HepG2 (cell line): ENCODE measurements at regions not wholly inside any gene's neighbourhood (a gene's known extent, or its start where the extent isn't known, plus 50 kb on each side); places are given as distances from the start of the nearest gene placed in this dataset.

Experiments used
- ATAC-seq: fragments of 200-7000 bp; cut with Tn5 transposase; 3 replicates; pipeline ENCODE4 v1.9.1; 2020; ENCODE audit warnings: mild to moderate bottlenecking, moderate library complexity
- BruUV-seq: library from RNA; stranded (reverse); fragments of 400-500 nt; replicated peaks from 2 replicates; lab custom pipeline; 2021; lab: Mats Ljungman, UMichigan
- CTCF ChIA-PET: fragments of 300-600 bp; formaldehyde crosslinking; extraction: SDS; loops from one replicate; lab custom pipeline; 2021; ENCODE audit warnings: low total read pairs, inconsistent platforms, low intra/inter-chr PET ratio; lab: Yijun Ruan, JAX
- POLR2A ChIA-PET: fragments of 350-600 bp; sonication (Branson Sonifier 250); formaldehyde crosslinking; loops from one replicate; lab custom pipeline; 2020; ENCODE audit warnings: antibody characterized with exemption, inconsistent platforms; lab: Yijun Ruan, JAX
- DNase-seq: peaks from one replicate; pipeline ENCODE4 v3.0.0-alpha.2; 2015; ENCODE audit warnings: low spot score
- FAIRE-seq: peaks from 3 replicates; lab custom pipeline; 2011; peaks lifted over from hg19 to GRCh38; lab: Jason Lieb, UNC
- H2AFZ ChIP-seq: one replicate; pipeline ENCODE4 v1.6.1; 2011; ENCODE audit warnings: low read length, inconsistent platforms
- H3K27ac ChIP-seq: fragments of 300-600 bp; 3 replicates; pipeline ENCODE4 v1.8.0; 2011; ENCODE audit warnings: mixed run types, mild to moderate bottlenecking, mixed read lengths, low read length, inconsistent platforms; ENCODE audit not compliant: insufficient read depth; ENCODE audit errors: extremely low read length
- H3K27me3 ChIP-seq, 2 experiments: fragments of 200-600 bp in 1 of 2; 2 replicates in 1 of 2; 3 replicates in 1 of 2; pipeline versions ENCODE4 v1.6.0 to v1.8.0; 2011; ENCODE audit warnings: low read length in 2 of 2, mild to moderate bottlenecking in 2 of 2, moderate library complexity in 2 of 2, inconsistent platforms in 1 of 2; ENCODE audit not compliant: insufficient read depth in 2 of 2, control insufficient read depth in 1 of 2
- H3K36me3 ChIP-seq, 2 experiments: fragments of 200-600 bp in 1 of 2; replicated peaks in 1 of 2; 2 replicates in 1 of 2; 3 replicates in 1 of 2; pipeline versions ENCODE4 v1.5.1 to v1.8.0; 2011; ENCODE audit warnings: low read length in 2 of 2, inconsistent platforms in 1 of 2; ENCODE audit not compliant: insufficient read depth in 2 of 2, control insufficient read depth in 1 of 2
- H3K4me1 ChIP-seq: 2 replicates; pipeline ENCODE4 v1.5.1; 2012; ENCODE audit warnings: low read length, inconsistent platforms; ENCODE audit not compliant: insufficient read depth
- H3K4me2 ChIP-seq: 2 replicates; pipeline ENCODE4 v1.6.0; 2011; ENCODE audit warnings: low read depth, low read length, inconsistent platforms
- H3K4me3 ChIP-seq, 3 experiments: fragments of 200-600 bp in 1 of 3; sonication (generic), shearing (Covaris generic) in 1 of 3; replicated peaks in 1 of 3; 2 replicates each; pipeline ENCODE4 v1.5.1; 2011 to 2016; ENCODE audit warnings: low read length in 3 of 3, inconsistent platforms in 2 of 3, low read depth in 2 of 3, mild to moderate bottlenecking in 2 of 3, control low read depth in 1 of 3, mixed read lengths in 1 of 3; ENCODE audit not compliant: insufficient read depth in 1 of 3
- H3K79me2 ChIP-seq: one replicate; pipeline ENCODE4 v1.6.1; 2011; ENCODE audit warnings: low read length, inconsistent platforms; ENCODE audit not compliant: insufficient read depth
- H3K9ac ChIP-seq: 2 replicates; pipeline ENCODE4 v1.6.0; 2011; ENCODE audit warnings: mild to moderate bottlenecking, low read depth, low read length, inconsistent platforms; ENCODE audit not compliant: insufficient read depth
- H3K9me3 ChIP-seq: 2 replicates; pipeline ENCODE4 v1.5.1; 2012; ENCODE audit warnings: mild to moderate bottlenecking, low read length
- H4K20me1 ChIP-seq: 2 replicates; pipeline ENCODE4 v1.6.0; 2011; ENCODE audit warnings: inconsistent platforms, mild to moderate bottlenecking, low read length, moderate library complexity; ENCODE audit not compliant: insufficient read depth
- BRD4 ChIP-seq: sonication (generic); formaldehyde crosslinking; IDR thresholded peaks from 2 replicates; pipeline ENCODE4 v1.4.0; 2020; ENCODE audit warnings: missing genetic modification reagents
- GPN1 ChIP-seq: sonication (generic); formaldehyde crosslinking; IDR thresholded peaks from 2 replicates; pipeline ENCODE4 v1.5.1; 2020; ENCODE audit warnings: missing genetic modification reagents, borderline replicate concordance
- HNRNPLL ChIP-seq: fragments of 200-400 bp; formaldehyde crosslinking; IDR thresholded peaks from 2 replicates; pipeline ENCODE4 v1.6.1; 2017; ENCODE audit warnings: mild to moderate bottlenecking, low read depth, low read length; ENCODE audit not compliant: poor library complexity, severe bottlenecking
- HOXA9 ChIP-seq: sonication (generic); formaldehyde crosslinking; IDR thresholded peaks from 2 replicates; pipeline ENCODE4 v1.8.1; 2022; ENCODE audit warnings: missing genetic modification reagents, mild to moderate bottlenecking, moderate library complexity, borderline replicate concordance
- RFX1 ChIP-seq: fragments of 450-650 bp; IDR thresholded peaks from 2 replicates; pipeline ENCODE4 v1.6.1; 2017
- U2AF2 ChIP-seq: fragments of 200-400 bp; formaldehyde crosslinking; IDR thresholded peaks from 2 replicates; pipeline ENCODE4 v1.6.1; 2017; ENCODE audit warnings: low read depth, mild to moderate bottlenecking, low read length
- ZNF121 ChIP-seq: sonication (generic); formaldehyde crosslinking; IDR thresholded peaks from 2 replicates; pipeline ENCODE4 v1.5.0; 2020; ENCODE audit warnings: mild to moderate bottlenecking, missing genetic modification reagents
- ZNF30 ChIP-seq: sonication (generic); formaldehyde crosslinking; IDR thresholded peaks from 2 replicates; pipeline ENCODE4 v1.5.0; 2020; ENCODE audit warnings: mild to moderate bottlenecking, missing genetic modification reagents
- ZNF33B ChIP-seq: sonication (generic); formaldehyde crosslinking; IDR thresholded peaks from 2 replicates; pipeline ENCODE4 v1.5.1; 2020; ENCODE audit warnings: mild to moderate bottlenecking, missing genetic modification reagents
- ZNF567 ChIP-seq: sonication (generic); formaldehyde crosslinking; IDR thresholded peaks from 2 replicates; pipeline ENCODE4 v1.8.1; 2023; ENCODE audit warnings: mild to moderate bottlenecking, missing genetic modification reagents, borderline replicate concordance
- ZNF674 ChIP-seq: sonication (generic); formaldehyde crosslinking; IDR thresholded peaks from 2 replicates; pipeline ENCODE4 v1.5.0; 2020; ENCODE audit warnings: low read depth, mild to moderate bottlenecking, missing genetic modification reagents
- ZNF703 ChIP-seq: sonication (generic); formaldehyde crosslinking; IDR thresholded peaks from 2 replicates; pipeline ENCODE4 v1.5.1; 2020; ENCODE audit warnings: missing genetic modification reagents, mild to moderate bottlenecking, moderate library complexity, borderline replicate concordance
- ZNF749 ChIP-seq: sonication (generic); formaldehyde crosslinking; IDR thresholded peaks from 2 replicates; pipeline ENCODE4 v1.8.0; 2022; ENCODE audit warnings: mild to moderate bottlenecking, missing genetic modification reagents, moderate library complexity, borderline replicate concordance
- ZNF75D ChIP-seq: sonication (generic); formaldehyde crosslinking; IDR thresholded peaks from 2 replicates; pipeline ENCODE4 v1.8.1; 2023; ENCODE audit warnings: missing genetic modification reagents, mild to moderate bottlenecking, borderline replicate concordance
- ZNF766 ChIP-seq: sonication (generic); formaldehyde crosslinking; IDR thresholded peaks from 2 replicates; pipeline ENCODE4 v1.5.0; 2020; ENCODE audit warnings: missing genetic modification reagents, borderline replicate concordance
- ZNF768 ChIP-seq: sonication (generic); formaldehyde crosslinking; IDR thresholded peaks from 2 replicates; pipeline ENCODE4 v1.4.0; 2020; ENCODE audit warnings: missing genetic modification reagents
- WGBS: methylation state at CpG from one replicate; pipeline ENCODE4 v1.1.6; 2017; ENCODE audit warnings: low lambda C conversion rate; 5-methylcytosine and 5-hydroxymethylcytosine counted together
- in situ Hi-C: cut with HindIII; loops from 2 replicates; pipeline ENCODE4 v1.10.0; 2017; ENCODE audit warnings: low pct_unique_long_range_greater_than_20kb; ENCODE audit not compliant: extremely low pct_ligation_motif_present
- intact Hi-C: fragments of 100-400 bp; cut with micrococcal nuclease; formaldehyde crosslinking; loops from one replicate; pipeline ENCODE4 v1.10.0; 2022; ENCODE audit not compliant: unreplicated experiment
- TF ChIP-seq, protein P1 (sequence below): IDR thresholded peaks from 2 replicates; pipeline ENCODE4 v1.6.1; 2016; ENCODE audit warnings: low read depth, missing genetic modification reagents, missing compliant biosample characterization
- TF ChIP-seq, protein P2 (sequence below): sonication (generic); formaldehyde crosslinking; IDR thresholded peaks from 2 replicates; pipeline ENCODE4 v1.5.0; 2020; ENCODE audit warnings: mild to moderate bottlenecking, missing genetic modification reagents

DNA sequence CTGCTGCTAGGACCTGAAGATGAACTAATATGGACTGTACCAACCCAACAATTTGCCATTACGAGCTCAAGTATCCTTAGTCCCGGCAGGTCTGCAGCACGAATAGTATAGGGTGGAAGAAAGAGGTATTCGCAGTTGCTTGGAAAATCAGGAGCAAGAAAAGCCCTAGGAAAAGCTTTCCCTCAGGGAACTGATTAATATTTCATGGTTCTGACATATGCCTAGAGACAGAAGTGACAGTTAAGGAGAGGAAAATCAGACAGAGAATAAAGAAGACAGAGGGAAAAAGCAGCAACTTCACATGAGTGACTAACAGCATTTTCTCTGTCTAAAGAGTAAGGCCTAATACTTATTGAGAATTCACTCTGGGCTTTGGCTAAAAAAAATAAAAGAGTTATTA, 602.9 kb upstream of the ATP2B1 start (continued):
- TF ChIP-seq ZNF766 (CRISPR knock-in tag) = no peak
- no peak for TF ChIP-seq HOXA9 (CRISPR knock-in tag)
- TF ChIP-seq ZNF749 (CRISPR knock-in tag) = no peak
- TF ChIP-seq ZNF768 (CRISPR knock-in tag) = no peak
- TF ChIP-seq ZNF567 (CRISPR knock-in tag) = no peak
- no peak for TF ChIP-seq ZNF75D (CRISPR knock-in tag)

DNA sequence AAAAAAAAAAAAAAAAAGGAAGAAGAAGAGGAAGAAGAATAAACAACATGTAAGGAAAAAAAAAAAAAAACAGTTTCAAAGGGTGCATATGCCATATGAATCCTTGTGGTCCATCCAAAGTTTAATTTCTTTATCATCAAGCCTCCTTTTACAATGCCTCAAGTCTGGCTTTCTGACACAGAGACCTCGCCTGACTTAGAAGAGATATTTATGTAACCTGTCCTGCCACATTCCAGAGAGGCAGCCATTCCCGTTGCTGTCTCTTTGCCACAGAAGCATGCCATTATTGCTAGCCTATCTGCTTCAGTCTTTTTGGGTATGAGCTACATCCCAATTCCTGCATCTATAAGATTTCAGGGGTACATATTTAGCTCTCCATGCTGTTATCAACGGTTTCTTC, 596.7 kb upstream of the ATP2B1 start:
- H3K27ac ChIP-seq = no peak overlapping the region
- no TSS peak for BruUV-seq
- H3K9me3 ChIP-seq = peaks cover 14% of the 10 kb centered on the region
- DNase-seq (no peak), FAIRE-seq (no peak), ATAC-seq (no peak)
- no peak overlapping the region for H3K4me2 ChIP-seq
- in situ Hi-C loops = no loop called here
- H4K20me1 ChIP-seq = no peaks in the 10 kb centered on the region
- H2AFZ ChIP-seq = no peak overlapping the region
- 1% methylated on average over 3 of the region's 3 CpGs for WGBS
- H3K9ac ChIP-seq = no peak overlapping the region
- no peak overlapping the region for H3K4me3 ChIP-seq
- ChIA-PET CTCF (no interaction called here), POLR2A (no interaction called here)
- H3K4me1 ChIP-seq = no peaks in the 10 kb centered on the region
- H3K79me2 ChIP-seq = no peaks in the 10 kb centered on the region
- no peaks in the 10 kb centered on the region for H3K27me3 ChIP-seq
- no peaks in the 10 kb centered on the region for H3K36me3 ChIP-seq
- intact Hi-C loops = no loop called here
- TF ChIP-seq ZNF30 (no peak), ZNF33B (CRISPR knock-in tag) (no peak), ZNF674 (CRISPR knock-in tag) (no peak), U2AF2 (no peak), ZNF121 (CRISPR knock-in tag) (no peak), GPN1 (CRISPR knock-in tag) (no peak), BRD4 (no peak), HNRNPLL (no peak), RFX1 (no peak), ZNF703 (no peak)
- TF ChIP-seq, protein P1, sequence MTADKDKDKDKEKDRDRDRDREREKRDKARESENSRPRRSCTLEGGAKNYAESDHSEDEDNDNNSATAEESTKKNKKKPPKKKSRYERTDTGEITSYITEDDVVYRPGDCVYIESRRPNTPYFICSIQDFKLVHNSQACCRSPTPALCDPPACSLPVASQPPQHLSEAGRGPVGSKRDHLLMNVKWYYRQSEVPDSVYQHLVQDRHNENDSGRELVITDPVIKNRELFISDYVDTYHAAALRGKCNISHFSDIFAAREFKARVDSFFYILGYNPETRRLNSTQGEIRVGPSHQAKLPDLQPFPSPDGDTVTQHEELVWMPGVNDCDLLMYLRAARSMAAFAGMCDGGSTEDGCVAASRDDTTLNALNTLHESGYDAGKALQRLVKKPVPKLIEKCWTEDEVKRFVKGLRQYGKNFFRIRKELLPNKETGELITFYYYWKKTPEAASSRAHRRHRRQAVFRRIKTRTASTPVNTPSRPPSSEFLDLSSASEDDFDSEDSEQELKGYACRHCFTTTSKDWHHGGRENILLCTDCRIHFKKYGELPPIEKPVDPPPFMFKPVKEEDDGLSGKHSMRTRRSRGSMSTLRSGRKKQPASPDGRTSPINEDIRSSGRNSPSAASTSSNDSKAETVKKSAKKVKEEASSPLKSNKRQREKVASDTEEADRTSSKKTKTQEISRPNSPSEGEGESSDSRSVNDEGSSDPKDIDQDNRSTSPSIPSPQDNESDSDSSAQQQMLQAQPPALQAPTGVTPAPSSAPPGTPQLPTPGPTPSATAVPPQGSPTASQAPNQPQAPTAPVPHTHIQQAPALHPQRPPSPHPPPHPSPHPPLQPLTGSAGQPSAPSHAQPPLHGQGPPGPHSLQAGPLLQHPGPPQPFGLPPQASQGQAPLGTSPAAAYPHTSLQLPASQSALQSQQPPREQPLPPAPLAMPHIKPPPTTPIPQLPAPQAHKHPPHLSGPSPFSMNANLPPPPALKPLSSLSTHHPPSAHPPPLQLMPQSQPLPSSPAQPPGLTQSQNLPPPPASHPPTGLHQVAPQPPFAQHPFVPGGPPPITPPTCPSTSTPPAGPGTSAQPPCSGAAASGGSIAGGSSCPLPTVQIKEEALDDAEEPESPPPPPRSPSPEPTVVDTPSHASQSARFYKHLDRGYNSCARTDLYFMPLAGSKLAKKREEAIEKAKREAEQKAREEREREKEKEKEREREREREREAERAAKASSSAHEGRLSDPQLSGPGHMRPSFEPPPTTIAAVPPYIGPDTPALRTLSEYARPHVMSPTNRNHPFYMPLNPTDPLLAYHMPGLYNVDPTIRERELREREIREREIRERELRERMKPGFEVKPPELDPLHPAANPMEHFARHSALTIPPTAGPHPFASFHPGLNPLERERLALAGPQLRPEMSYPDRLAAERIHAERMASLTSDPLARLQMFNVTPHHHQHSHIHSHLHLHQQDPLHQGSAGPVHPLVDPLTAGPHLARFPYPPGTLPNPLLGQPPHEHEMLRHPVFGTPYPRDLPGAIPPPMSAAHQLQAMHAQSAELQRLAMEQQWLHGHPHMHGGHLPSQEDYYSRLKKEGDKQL (CRISPR knock-in tag) = no peak
- TF ChIP-seq, protein P2, sequence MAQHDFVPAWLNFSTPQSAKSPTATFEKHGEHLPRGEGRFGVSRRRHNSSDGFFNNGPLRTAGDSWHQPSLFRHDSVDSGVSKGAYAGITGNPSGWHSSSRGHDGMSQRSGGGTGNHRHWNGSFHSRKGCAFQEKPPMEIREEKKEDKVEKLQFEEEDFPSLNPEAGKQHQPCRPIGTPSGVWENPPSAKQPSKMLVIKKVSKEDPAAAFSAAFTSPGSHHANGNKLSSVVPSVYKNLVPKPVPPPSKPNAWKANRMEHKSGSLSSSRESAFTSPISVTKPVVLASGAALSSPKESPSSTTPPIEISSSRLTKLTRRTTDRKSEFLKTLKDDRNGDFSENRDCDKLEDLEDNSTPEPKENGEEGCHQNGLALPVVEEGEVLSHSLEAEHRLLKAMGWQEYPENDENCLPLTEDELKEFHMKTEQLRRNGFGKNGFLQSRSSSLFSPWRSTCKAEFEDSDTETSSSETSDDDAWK (CRISPR knock-in tag) = no peak
